GM13977 (cell line): ENCODE measurements at regions not wholly inside any gene's neighbourhood (a gene's known extent, or its start where the extent isn't known, plus 50 kb on each side); places are given as distances from the start of the nearest gene placed in this dataset.
"Not testable (repeated sequence)": the region's sequence is repeated elsewhere in the genome, so short reads cannot be mapped to it uniquely, and the experiment has no call there.

Source experiments
- DNase-seq: peaks from one replicate; pipeline ENCODE4 v3.0.0; 2012; ENCODE audit warnings: low spot score
- CTCF ChIP-seq: IDR thresholded peaks from 2 replicates; pipeline ENCODE4 v1.5.1; 2012; ENCODE audit warnings: mild to moderate bottlenecking, control low read depth; ENCODE audit not compliant: insufficient read depth; ENCODE audit errors: extremely low read depth, missing control alignments
- in situ Hi-C: fragments of 300-500 bp; cut with MboI; formaldehyde crosslinking; loops from one replicate; pipeline ENCODE4 v1.12.0; 2022; ENCODE audit warnings: low sequenced_read_pairs, low pct_unique_long_range_greater_than_20kb, mixed read lengths, inconsistent platforms; ENCODE audit not compliant: unreplicated experiment

GRCh38 chr17:71102777-71103176 is 933.4 kb downstream of the KCNJ2 start:
- in situ Hi-C loops: no loop called here
- no peak for DNase-seq
- no peak for TF ChIP-seq CTCF

DNA sequence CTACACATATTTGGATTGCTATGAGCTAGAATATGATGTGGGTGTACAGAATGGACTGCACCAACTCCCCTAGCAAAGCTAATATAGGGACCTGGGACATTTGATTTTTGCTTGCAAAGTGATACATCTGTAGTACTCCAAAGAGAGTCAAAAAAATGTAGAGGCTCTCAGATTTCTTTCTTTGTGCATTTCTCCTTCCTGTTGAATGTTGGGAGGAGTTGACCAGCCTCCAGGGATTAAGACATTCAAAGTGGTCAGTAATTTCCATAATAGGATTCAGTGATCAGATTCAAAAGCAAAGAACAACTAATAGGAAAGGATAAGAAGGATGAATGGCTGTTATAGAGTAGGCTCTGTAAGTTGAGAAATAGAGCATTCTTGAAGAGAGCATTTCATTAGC is 934.9 kb downstream of the KCNJ2 start:
- no peak for TF ChIP-seq CTCF
- in situ Hi-C loops: no loop called here
- DNase-seq: no peak

- in situ Hi-C loops: not testable (repeated sequence)
Observed at GRCh38 chr17:71106056-71106455, 936.7 kb downstream of the KCNJ2 start.

DNA sequence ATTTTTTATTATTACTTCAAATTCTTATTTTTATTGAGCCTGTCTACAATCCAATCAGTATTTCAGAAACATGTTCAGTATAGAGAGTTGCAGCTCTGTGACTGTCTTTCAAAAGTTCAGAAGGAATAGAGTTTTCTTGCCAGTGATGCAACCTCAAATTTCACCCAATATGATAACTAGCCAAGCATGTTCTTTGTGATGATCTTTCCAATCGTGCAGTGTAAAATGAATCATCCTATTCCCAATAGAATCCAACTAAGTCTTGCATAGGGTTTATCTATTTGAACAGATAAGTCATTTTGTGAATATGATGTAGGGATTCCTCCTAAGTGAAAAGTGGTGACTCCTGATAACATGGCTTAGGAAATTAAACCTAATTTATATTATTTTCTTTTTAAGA is 937.8 kb downstream of the KCNJ2 start:
- in situ Hi-C loops: no loop called here
- DNase-seq: no peak
- no peak for TF ChIP-seq CTCF

More at GRCh38 chr17:71106056-71106455, 936.7 kb downstream of the KCNJ2 start:
- DNase-seq: not testable (repeated sequence)

DNA sequence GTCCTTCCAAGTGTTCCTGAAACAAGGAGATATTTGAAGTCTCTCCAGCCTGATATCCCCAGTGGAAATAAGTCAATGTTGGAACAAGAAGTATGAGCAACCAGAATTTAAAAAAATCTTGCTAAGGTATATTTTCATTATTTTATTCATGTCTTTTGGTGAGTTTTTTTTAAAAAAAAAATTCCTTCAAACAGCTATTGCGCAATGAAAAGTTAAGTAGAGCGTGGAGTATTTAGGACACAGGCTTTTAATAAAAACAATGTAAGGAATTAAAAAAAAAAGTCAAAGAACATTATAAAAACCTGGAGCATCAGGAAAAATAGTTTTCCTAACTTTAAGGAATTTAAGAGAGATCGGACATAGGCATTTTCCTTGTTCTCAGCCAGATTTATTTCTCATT is 940.4 kb downstream of the KCNJ2 start:
- TF ChIP-seq CTCF: no peak
- in situ Hi-C loops: no loop called here
- DNase-seq: no peak

DNA sequence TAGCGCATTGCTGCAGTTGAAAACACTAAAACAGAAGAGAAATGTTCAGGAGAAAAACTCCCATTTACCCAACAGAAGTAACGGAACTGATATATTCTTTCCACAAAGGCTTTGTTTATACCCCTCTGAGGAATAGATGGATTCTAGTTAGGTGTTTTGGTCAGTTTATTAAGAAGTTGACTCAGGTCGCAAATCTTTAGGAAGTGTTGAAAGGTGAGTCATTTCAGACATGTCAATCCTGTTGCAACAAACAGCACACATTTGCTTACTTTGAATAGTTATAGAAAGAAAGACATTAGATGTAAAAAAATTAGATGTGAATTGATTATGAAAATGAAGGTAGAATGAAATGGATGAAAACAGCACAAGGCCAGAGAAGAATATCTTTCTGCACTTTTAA is 941.0 kb downstream of the KCNJ2 start:
- DNase-seq: no peak
- in situ Hi-C loops: no loop called here
- TF ChIP-seq CTCF: no peak

- no peak for TF ChIP-seq CTCF
- in situ Hi-C loops: no loop called here
- no peak for DNase-seq
Observed at GRCh38 chr17:71111460-71111859, 942.1 kb downstream of the KCNJ2 start.
